PC-3 (cell line): ENCODE measurements at regions not wholly inside any gene's neighbourhood (a gene's known extent, or its start where the extent isn't known, plus 50 kb on each side); places are given as distances from the start of the nearest gene placed in this dataset.

Experiments
- ATAC-seq: fragments of 200-7000 bp; cut with Tn5 transposase; 2 replicates; pipeline ENCODE4 v1.9.1; 2020; ENCODE audit warnings: mild to moderate bottlenecking, moderate library complexity
- BruUV-seq: library from RNA; stranded (reverse); fragments of 400-500 nt; replicated peaks from 2 replicates; lab custom pipeline; 2021; lab: Mats Ljungman, UMichigan
- CTCF ChIA-PET: fragments of 300-600 bp; sonication (Branson Sonifier 250); formaldehyde crosslinking; loops from one replicate; lab custom pipeline; 2022; ENCODE audit warnings: antibody characterized with exemption; lab: Charles Lee
- POLR2A ChIA-PET: fragments of 300-600 bp; sonication (Branson Sonifier 250); formaldehyde crosslinking; loops from one replicate; lab custom pipeline; 2022; ENCODE audit warnings: antibody characterized with exemption; ENCODE audit not compliant: unreplicated experiment; lab: Charles Lee
- DNase-seq: peaks from one replicate; pipeline ENCODE4 v3.0.0-alpha.2; 2015
- H2AFZ ChIP-seq: fragments of 300-600 bp; sonication (generic); 2 replicates; pipeline ENCODE4 v1.6.0; 2016; ENCODE audit warnings: antibody characterized with exemption, low read length
- H3F3A ChIP-seq: fragments of 300-600 bp; sonication (generic); one replicate; pipeline ENCODE4 v1.6.0; 2017; ENCODE audit warnings: antibody characterized with exemption, low read length, control low read depth, mild to moderate bottlenecking; ENCODE audit not compliant: unreplicated experiment
- H3K27ac ChIP-seq: fragments of 300-600 bp; sonication (generic); 2 replicates; pipeline ENCODE4 v1.5.1; 2016; ENCODE audit warnings: mild to moderate bottlenecking, low read length
- H3K27me3 ChIP-seq: fragments of 300-600 bp; sonication (generic); 2 replicates; pipeline ENCODE4 v1.6.1; 2016; ENCODE audit warnings: low read length, mixed read lengths
- H3K36me3 ChIP-seq: fragments of 300-600 bp; sonication (generic); 2 replicates; pipeline ENCODE4 v1.6.1; 2016; ENCODE audit warnings: low read depth, mixed run types, low read length, mixed read lengths
- H3K4me1 ChIP-seq: fragments of 300-600 bp; sonication (generic); 2 replicates; pipeline ENCODE4 v1.5.1; 2016; ENCODE audit warnings: low read length; ENCODE audit not compliant: insufficient read depth
- H3K4me2 ChIP-seq: fragments of 300-600 bp; sonication (generic); 2 replicates; pipeline ENCODE4 v1.6.0; 2016; ENCODE audit warnings: low read length
- H3K4me3 ChIP-seq: fragments of 300-600 bp; sonication (generic); 2 replicates; pipeline ENCODE4 v1.5.1; 2016; ENCODE audit warnings: mild to moderate bottlenecking, low read length, mixed read lengths
- H3K79me2 ChIP-seq: fragments of 300-600 bp; sonication (generic); 2 replicates; pipeline ENCODE4 v1.6.1; 2017; ENCODE audit warnings: low read length, mixed read lengths
- H3K9ac ChIP-seq: fragments of 300-600 bp; sonication (generic); 2 replicates; pipeline ENCODE4 v1.6.0; 2016; ENCODE audit warnings: mild to moderate bottlenecking, low read length
- H3K9me2 ChIP-seq: fragments of 300-600 bp; sonication (generic); replicated peaks from 2 replicates; pipeline ENCODE4 v1.6.1; 2016; ENCODE audit warnings: mixed run types, low read length, mixed read lengths
- H3K9me3 ChIP-seq: fragments of 300-600 bp; sonication (generic); 2 replicates; pipeline ENCODE4 v1.6.1; 2016; ENCODE audit warnings: low read length, mixed read lengths
- H4K20me1 ChIP-seq: fragments of 300-600 bp; sonication (generic); 2 replicates; pipeline ENCODE4 v1.6.1; 2016; ENCODE audit warnings: low read length, mixed read lengths
- CTCF ChIP-seq: fragments of 300-600 bp; sonication (generic); conservative IDR thresholded peaks from 2 replicates; pipeline ENCODE4 v1.5.1; 2017; ENCODE audit warnings: antibody characterized with exemption, low read depth, mild to moderate bottlenecking, low read length
- EZH2 ChIP-seq: fragments of 300-600 bp; sonication (generic); IDR thresholded peaks from one replicate; pipeline ENCODE4 v1.6.1; 2017; ENCODE audit warnings: antibody characterized with exemption, mild to moderate bottlenecking, low read length; ENCODE audit not compliant: unreplicated experiment
- EZH2phosphoT487 ChIP-seq: fragments of 300-600 bp; sonication (generic); IDR thresholded peaks from 2 replicates; pipeline ENCODE4 v1.6.1; 2018; ENCODE audit warnings: mild to moderate bottlenecking, antibody characterized with exemption, low read length, borderline replicate concordance
- intact Hi-C: fragments of 100-400 bp; cut with micrococcal nuclease; formaldehyde crosslinking; loops from 2 replicates; pipeline ENCODE4 v1.9.0; 2023

DNA sequence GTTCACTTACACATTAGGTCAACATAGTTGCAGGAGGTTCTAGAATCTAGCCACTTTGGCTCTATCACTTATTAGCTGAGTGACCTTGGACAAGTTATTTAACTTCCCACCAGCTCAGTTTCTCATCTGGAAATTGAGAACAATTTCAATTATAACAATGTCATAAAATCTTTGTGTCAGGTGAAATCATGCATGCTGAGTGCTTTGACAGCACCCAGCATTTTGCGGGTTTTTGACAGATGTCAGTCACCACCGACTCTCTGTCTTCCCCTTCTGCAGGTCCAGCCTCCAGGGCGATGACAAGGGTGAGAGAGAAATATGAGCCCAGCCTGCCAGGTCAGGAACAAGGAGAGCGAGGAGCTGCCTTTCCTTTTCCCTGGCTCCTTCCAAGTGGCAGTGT, 107.1 kb upstream of the TAS2R1 start:
- no peaks in the 10 kb centered on the region for H3K4me1 ChIP-seq
- no peaks in the 10 kb centered on the region for H3K36me3 ChIP-seq
- peaks cover 10% of the 10 kb centered on the region for H3K27me3 ChIP-seq
- TF ChIP-seq EZH2 (no peak), CTCF (no peak), EZH2phosphoT487 (no peak)
- POLR2A ChIA-PET, result no interaction called here
- no peak for DNase-seq
- no peaks in the 10 kb centered on the region for H3K79me2 ChIP-seq
- CTCF ChIA-PET, result no interaction called here
- H2AFZ ChIP-seq, result no peak overlapping the region
- no peak for ATAC-seq
- H3K9me2 ChIP-seq, result no peaks in the 10 kb centered on the region
- no TSS peak for BruUV-seq
- intact Hi-C loops, result no loop called here
- no peaks in the 10 kb centered on the region for H4K20me1 ChIP-seq
- H3K9me3 ChIP-seq, result no peaks in the 10 kb centered on the region
- H3K27ac ChIP-seq, result no peak overlapping the region
- H3K9ac ChIP-seq, result no peak overlapping the region
- no peaks in the 10 kb centered on the region for H3F3A ChIP-seq
- H3K4me3 ChIP-seq, result no peak overlapping the region
- no peak overlapping the region for H3K4me2 ChIP-seq

GRCh38 chr5:9733486-9733885, 103.3 kb upstream of the TAS2R1 start:
- Histone ChIP-seq H3K9ac (no peak overlapping the region), H3K9me2 (no peaks in the 10 kb centered on the region), H3K36me3 (no peaks in the 10 kb centered on the region), H3K79me2 (no peaks in the 10 kb centered on the region), H3K27me3 (no peaks in the 10 kb centered on the region), H4K20me1 (no peaks in the 10 kb centered on the region), H3F3A (no peaks in the 10 kb centered on the region), H3K27ac (no peak overlapping the region), H2AFZ (no peak overlapping the region), H3K4me1 (no peaks in the 10 kb centered on the region), H3K9me3 (no peaks in the 10 kb centered on the region), H3K4me2 (no peak overlapping the region), H3K4me3 (no peak overlapping the region)
- ChIA-PET CTCF (no interaction called here), POLR2A (no interaction called here)
- BruUV-seq, result no TSS peak
- DNase-seq, result no peak
- ATAC-seq, result no peak
- TF ChIP-seq EZH2phosphoT487, result no peak
- no peak for TF ChIP-seq CTCF
- no peak for TF ChIP-seq EZH2
- intact Hi-C loops, result no loop called here

- H2AFZ ChIP-seq, result no peak overlapping the region
- no peaks in the 10 kb centered on the region for H4K20me1 ChIP-seq
- H3K4me3 ChIP-seq, result no peak overlapping the region
- BruUV-seq, result no TSS peak
- ChIA-PET POLR2A (no interaction called here), CTCF (no interaction called here)
- no peaks in the 10 kb centered on the region for H3K9me2 ChIP-seq
- H3K27ac ChIP-seq, result no peak overlapping the region
- DNase-seq (no peak), ATAC-seq (no peak)
- H3K27me3 ChIP-seq, result no peaks in the 10 kb centered on the region
- intact Hi-C loops, result no loop called here
- H3F3A ChIP-seq, result no peaks in the 10 kb centered on the region
- no peaks in the 10 kb centered on the region for H3K4me1 ChIP-seq
- H3K4me2 ChIP-seq, result no peak overlapping the region
- no peaks in the 10 kb centered on the region for H3K79me2 ChIP-seq
- no peaks in the 10 kb centered on the region for H3K36me3 ChIP-seq
- no peaks in the 10 kb centered on the region for H3K9me3 ChIP-seq
- H3K9ac ChIP-seq, result no peak overlapping the region
- no peak for TF ChIP-seq CTCF
These were observed 101.0 kb upstream of the TAS2R1 start for GRCh38 chr5:9731159-9731558.
